Astrocyte (in vitro differentiated cells and primary cell): ENCODE measurements at regions not wholly inside any gene's neighbourhood (a gene's known extent, or its start where the extent isn't known, plus 50 kb on each side); places are given as distances from the start of the nearest gene placed in this dataset.

Source experiments
- DNase-seq: peaks from one replicate; pipeline ENCODE4 v3.0.0-alpha.2; 2010; ENCODE audit warnings: low read depth
- FAIRE-seq: peaks from 2 replicates; lab custom pipeline; 2011; peaks lifted over from hg19 to GRCh38; lab: Jason Lieb, UNC
- H2AFZ ChIP-seq: 2 replicates; pipeline ENCODE4 v1.6.0; 2012; ENCODE audit warnings: low read depth, low read length, inconsistent platforms
- H3K27ac ChIP-seq: 2 replicates; pipeline ENCODE4 v1.5.1; 2011; ENCODE audit warnings: low read depth, low read length, inconsistent platforms
- H3K27me3 ChIP-seq: 2 replicates; pipeline ENCODE4 v1.6.0; 2011; ENCODE audit warnings: low read length, inconsistent platforms; ENCODE audit not compliant: insufficient read depth
- H3K36me3 ChIP-seq: 2 replicates; pipeline ENCODE4 v1.5.1; 2011; ENCODE audit warnings: low read length, inconsistent platforms; ENCODE audit not compliant: insufficient read depth
- H3K4me1 ChIP-seq: 2 replicates; pipeline ENCODE4 v1.5.1; 2011; ENCODE audit warnings: low read length, inconsistent platforms; ENCODE audit not compliant: insufficient read depth
- H3K4me2 ChIP-seq: 2 replicates; pipeline ENCODE4 v1.6.0; 2012; ENCODE audit warnings: low read length, inconsistent platforms
- H3K4me3 ChIP-seq: 2 replicates; pipeline ENCODE4 v1.5.1; 2011; ENCODE audit warnings: low read depth, mild to moderate bottlenecking, low read length, inconsistent platforms; ENCODE audit not compliant: insufficient read depth
- H3K79me2 ChIP-seq: 2 replicates; pipeline ENCODE4 v1.6.0; 2012; ENCODE audit warnings: mild to moderate bottlenecking, low read length, inconsistent platforms; ENCODE audit not compliant: insufficient read depth
- H3K9ac ChIP-seq: 2 replicates; pipeline ENCODE4 v1.6.0; 2012; ENCODE audit warnings: mild to moderate bottlenecking, low read length, inconsistent platforms
- H3K9me3 ChIP-seq: 2 replicates; pipeline ENCODE4 v1.5.1; 2012; ENCODE audit warnings: low read depth, mild to moderate bottlenecking, low read length, inconsistent platforms; ENCODE audit not compliant: insufficient read depth
- H4K20me1 ChIP-seq: 2 replicates; pipeline ENCODE4 v1.6.0; 2012; ENCODE audit warnings: low read length, inconsistent platforms; ENCODE audit not compliant: insufficient read depth
- H3K27ac Mint-ChIP-seq: one replicate; pipeline ENCODE4 v1.8.0; 2021; ENCODE audit warnings: mild to moderate bottlenecking, mixed read lengths; ENCODE audit not compliant: unreplicated experiment
- H3K27me3 Mint-ChIP-seq: one replicate; pipeline ENCODE4 v1.8.0; 2021; ENCODE audit warnings: low read depth, mixed read lengths; ENCODE audit not compliant: unreplicated experiment
- H3K36me3 Mint-ChIP-seq: one replicate; pipeline ENCODE4 v1.8.0; 2021; ENCODE audit warnings: low read depth, mixed read lengths; ENCODE audit not compliant: unreplicated experiment
- H3K4me1 Mint-ChIP-seq: one replicate; pipeline ENCODE4 v1.8.0; 2021; ENCODE audit warnings: low read depth, mixed read lengths; ENCODE audit not compliant: unreplicated experiment
- H3K4me3 Mint-ChIP-seq: one replicate; pipeline ENCODE4 v1.8.0; 2021; ENCODE audit warnings: mild to moderate bottlenecking, moderate library complexity, mixed read lengths; ENCODE audit not compliant: unreplicated experiment
- H3K9me3 Mint-ChIP-seq: one replicate; pipeline ENCODE4 v1.8.0; 2021; ENCODE audit warnings: mild to moderate bottlenecking, mixed read lengths; ENCODE audit not compliant: unreplicated experiment
- CTCF ChIP-seq: IDR thresholded peaks from 2 replicates; pipeline ENCODE4 v1.5.1; 2011; ENCODE audit warnings: low read depth, mild to moderate bottlenecking, inconsistent platforms, low read length, moderate library complexity; ENCODE audit not compliant: insufficient read depth
- EZH2 ChIP-seq: IDR thresholded peaks from 2 replicates; pipeline ENCODE4 v1.6.1; 2012; ENCODE audit warnings: mild to moderate bottlenecking, low read length, inconsistent platforms; ENCODE audit not compliant: insufficient read depth

- H3K4me3 Mint-ChIP-seq: no peak overlapping the region
- peaks cover 2% of the 10 kb centered on the region for H3K9me3 Mint-ChIP-seq
- no peak overlapping the region for H3K27ac Mint-ChIP-seq
- no peak overlapping the region for H3K4me2 ChIP-seq
- H2AFZ ChIP-seq: no peak overlapping the region
- TF ChIP-seq CTCF: no peak
- no peak for TF ChIP-seq EZH2
- H3K4me1 Mint-ChIP-seq: peaks cover 7% of the 10 kb centered on the region
- no peak overlapping the region for H3K9ac ChIP-seq
- no peaks in the 10 kb centered on the region for H4K20me1 ChIP-seq
- H3K36me3 ChIP-seq: no peaks in the 10 kb centered on the region
- FAIRE-seq (no peak), DNase-seq (peak; percentile 89)
- H3K9me3 ChIP-seq: no peaks in the 10 kb centered on the region
- no peaks in the 10 kb centered on the region for H3K36me3 Mint-ChIP-seq
- no peaks in the 10 kb centered on the region for H3K79me2 ChIP-seq
- no peak overlapping the region for H3K4me3 ChIP-seq
- no peak overlapping the region for H3K27ac ChIP-seq
- H3K4me1 ChIP-seq: no peaks in the 10 kb centered on the region
- H3K27me3 Mint-ChIP-seq: no peaks in the 10 kb centered on the region
- no peaks in the 10 kb centered on the region for H3K27me3 ChIP-seq
Measured at GRCh38 chr5:125394661-125395280, 648.3 kb upstream of the ZNF608 start.

GRCh38 chr5:125396462-125396861 lies 650.0 kb upstream of the ZNF608 start:
- Histone ChIP-seq H3K4me2 (no peak overlapping the region), H3K79me2 (no peaks in the 10 kb centered on the region), H3K4me1 (no peaks in the 10 kb centered on the region), H3K27me3 (no peaks in the 10 kb centered on the region), H3K36me3 (no peaks in the 10 kb centered on the region), H3K9ac (no peak overlapping the region), H2AFZ (no peak overlapping the region), H3K9me3 (no peaks in the 10 kb centered on the region), H3K27ac (no peak overlapping the region), H4K20me1 (no peaks in the 10 kb centered on the region), H3K4me3 (no peak overlapping the region)
- Mint-ChIP-seq H3K9me3 (peaks cover 2% of the 10 kb centered on the region), H3K4me1 (peaks cover 7% of the 10 kb centered on the region), H3K36me3 (no peaks in the 10 kb centered on the region), H3K27me3 (no peaks in the 10 kb centered on the region), H3K27ac (no peak overlapping the region), H3K4me3 (no peak overlapping the region)
- DNase-seq (no peak), FAIRE-seq (no peak)
- no peak for TF ChIP-seq CTCF

GRCh38 chr5:125398466-125398865 lies 652.0 kb upstream of the ZNF608 start:
- no peak overlapping the region for H3K4me3 Mint-ChIP-seq
- DNase-seq (no peak), FAIRE-seq (no peak)
- H3K79me2 ChIP-seq: no peaks in the 10 kb centered on the region
- no peaks in the 10 kb centered on the region for H3K9me3 ChIP-seq
- TF ChIP-seq CTCF: no peak
- TF ChIP-seq EZH2: no peak
- no peaks in the 10 kb centered on the region for H3K36me3 ChIP-seq
- no peaks in the 10 kb centered on the region for H3K27me3 Mint-ChIP-seq
- peaks cover 4% of the 10 kb centered on the region for H3K9me3 Mint-ChIP-seq
- no peak overlapping the region for H2AFZ ChIP-seq
- no peaks in the 10 kb centered on the region for H3K4me1 ChIP-seq
- no peaks in the 10 kb centered on the region for H4K20me1 ChIP-seq
- H3K27me3 ChIP-seq: no peaks in the 10 kb centered on the region
- no peak overlapping the region for H3K4me3 ChIP-seq
- no peak overlapping the region for H3K9ac ChIP-seq
- no peaks in the 10 kb centered on the region for H3K36me3 Mint-ChIP-seq
- H3K4me2 ChIP-seq: no peak overlapping the region
- no peak overlapping the region for H3K27ac ChIP-seq
- no peak overlapping the region for H3K27ac Mint-ChIP-seq
- peaks cover 7% of the 10 kb centered on the region for H3K4me1 Mint-ChIP-seq
